ENCODE measurements at regions not wholly inside any gene's neighbourhood (a gene's known extent, or its start where the extent isn't known, plus 50 kb on each side); places are given as distances from the start of the nearest gene placed in this dataset.
"Not testable (repeated sequence)": the region's sequence is repeated elsewhere in the genome, so short reads cannot be mapped to it uniquely, and the experiment has no call there.

- TF ChIP-seq, protein P1, sequence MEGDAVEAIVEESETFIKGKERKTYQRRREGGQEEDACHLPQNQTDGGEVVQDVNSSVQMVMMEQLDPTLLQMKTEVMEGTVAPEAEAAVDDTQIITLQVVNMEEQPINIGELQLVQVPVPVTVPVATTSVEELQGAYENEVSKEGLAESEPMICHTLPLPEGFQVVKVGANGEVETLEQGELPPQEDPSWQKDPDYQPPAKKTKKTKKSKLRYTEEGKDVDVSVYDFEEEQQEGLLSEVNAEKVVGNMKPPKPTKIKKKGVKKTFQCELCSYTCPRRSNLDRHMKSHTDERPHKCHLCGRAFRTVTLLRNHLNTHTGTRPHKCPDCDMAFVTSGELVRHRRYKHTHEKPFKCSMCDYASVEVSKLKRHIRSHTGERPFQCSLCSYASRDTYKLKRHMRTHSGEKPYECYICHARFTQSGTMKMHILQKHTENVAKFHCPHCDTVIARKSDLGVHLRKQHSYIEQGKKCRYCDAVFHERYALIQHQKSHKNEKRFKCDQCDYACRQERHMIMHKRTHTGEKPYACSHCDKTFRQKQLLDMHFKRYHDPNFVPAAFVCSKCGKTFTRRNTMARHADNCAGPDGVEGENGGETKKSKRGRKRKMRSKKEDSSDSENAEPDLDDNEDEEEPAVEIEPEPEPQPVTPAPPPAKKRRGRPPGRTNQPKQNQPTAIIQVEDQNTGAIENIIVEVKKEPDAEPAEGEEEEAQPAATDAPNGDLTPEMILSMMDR (IDR thresholded peaks at IDR 0.05): no peak
- no peak for TF ChIP-seq ZFX (IDR thresholded peaks at IDR 0.05; ENCODE audit: borderline replicate concordance)
- H3K27ac ChIP-seq: no peak overlapping the region
These were observed 144.5 kb upstream of the FNDC3A start for GRCh38 chr13:48831248-48831647.

GRCh38 chr13:48833412-48833811 is 142.3 kb upstream of the FNDC3A start:
- no peak overlapping the region for H3K27ac ChIP-seq
- no peak for TF ChIP-seq ZFX (IDR thresholded peaks at IDR 0.05; ENCODE audit: borderline replicate concordance)
- TF ChIP-seq, protein P1 (IDR thresholded peaks at IDR 0.05): no peak

DNA sequence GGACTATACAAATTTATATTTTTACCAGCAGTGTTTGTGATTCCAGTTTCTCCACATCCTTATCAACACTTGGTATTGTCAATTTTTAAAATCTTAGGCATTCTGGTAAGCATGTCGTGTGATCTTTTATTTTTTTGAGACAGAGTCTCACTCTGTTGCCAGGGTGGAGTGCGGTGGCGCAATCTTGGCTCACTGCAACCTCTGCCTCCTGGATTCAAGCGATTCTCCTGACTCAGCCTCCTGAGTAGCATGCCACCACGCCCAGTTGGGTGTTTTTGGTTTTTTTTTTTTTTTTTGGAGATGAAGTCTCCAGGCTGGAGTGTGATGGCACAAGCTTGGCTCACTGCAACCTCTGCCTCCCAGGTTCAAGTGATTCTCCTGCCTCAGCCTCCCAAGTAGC is 140.4 kb upstream of the FNDC3A start:
- H3K27ac ChIP-seq: not testable (repeated sequence)

DNA sequence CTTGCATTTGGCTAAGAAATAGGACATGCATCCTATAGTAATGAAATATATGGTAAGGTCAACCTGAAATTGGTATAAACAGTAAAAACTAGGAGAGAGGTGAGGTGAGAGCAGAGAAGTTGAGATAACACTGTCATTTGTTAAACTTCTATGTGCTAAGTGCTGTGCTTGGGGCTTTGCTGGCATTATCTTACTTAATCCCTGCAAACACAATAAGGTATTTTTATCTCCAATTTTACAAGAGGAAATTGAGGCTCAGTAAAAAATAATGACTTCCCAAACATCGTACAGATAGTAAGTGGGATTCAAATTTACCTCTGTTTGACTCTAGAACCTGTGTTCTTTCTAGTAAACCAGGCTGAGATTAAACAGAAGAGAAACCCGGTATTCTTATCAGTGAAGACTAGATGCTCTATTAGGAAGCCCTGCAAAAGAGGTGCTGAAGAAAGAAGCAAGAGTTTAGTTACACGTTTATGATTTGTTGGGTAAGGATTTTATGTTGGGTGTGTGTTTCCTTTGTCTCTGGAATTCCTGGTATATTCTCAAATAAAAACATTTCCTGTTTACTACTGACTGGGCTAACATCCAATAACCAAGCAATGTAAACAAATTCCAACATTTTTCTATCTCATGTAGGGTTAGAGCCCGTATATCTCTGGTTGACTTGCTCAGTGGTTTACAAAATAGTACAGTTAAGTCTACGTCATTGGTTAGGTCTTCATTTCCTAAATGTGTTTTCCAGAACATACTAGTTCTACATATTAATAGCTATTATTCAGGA is 137.3 kb upstream of the FNDC3A start:
- TF ChIP-seq, protein P1 (IDR thresholded peaks at IDR 0.05): no peak
- TF ChIP-seq ZFX (IDR thresholded peaks at IDR 0.05; ENCODE audit: borderline replicate concordance): no peak
- H3K27ac ChIP-seq: no peak overlapping the region

GRCh38 chr13:48839171-48839570 is 136.5 kb upstream of the FNDC3A start:
- H3K27ac ChIP-seq: no peak overlapping the region
- TF ChIP-seq ZFX (IDR thresholded peaks at IDR 0.05; ENCODE audit: borderline replicate concordance): no peak
- TF ChIP-seq, protein P1 (IDR thresholded peaks at IDR 0.05): no peak

- H3K27ac ChIP-seq: no peak overlapping the region
- TF ChIP-seq ZFX (IDR thresholded peaks at IDR 0.05; ENCODE audit: borderline replicate concordance): no peak
- TF ChIP-seq, protein P1 (IDR thresholded peaks at IDR 0.05): no peak
These were observed 135.3 kb upstream of the FNDC3A start for GRCh38 chr13:48840366-48840765.

DNA sequence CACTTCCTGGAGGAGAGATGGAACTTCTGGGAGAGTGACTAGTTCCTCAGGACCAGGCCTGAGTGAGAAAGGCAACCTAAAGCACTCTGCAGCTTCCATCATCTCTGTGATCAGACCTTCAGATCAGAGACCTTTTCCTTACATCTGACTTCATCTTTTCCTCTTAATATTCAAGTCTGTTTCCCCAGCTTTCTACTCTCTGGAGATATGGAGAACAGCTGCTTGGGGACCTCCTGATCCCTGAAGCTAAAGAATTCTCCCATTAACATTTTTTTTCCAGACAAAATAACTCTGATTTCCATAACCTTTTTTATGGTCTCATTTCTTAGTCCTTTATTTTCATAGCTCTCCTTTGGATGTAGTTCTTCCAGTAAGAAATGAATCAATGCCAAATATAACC is 133.4 kb upstream of the FNDC3A start:
- TF ChIP-seq, protein P1 (IDR thresholded peaks at IDR 0.05): no peak
- no peak for TF ChIP-seq ZFX (IDR thresholded peaks at IDR 0.05; ENCODE audit: borderline replicate concordance)
- H3K27ac ChIP-seq: no peak overlapping the region

All from 22Rv1 (cell line).